HepG2 (cell line): ENCODE measurements at regions not wholly inside any gene's neighbourhood (a gene's known extent, or its start where the extent isn't known, plus 50 kb on each side); places are given as distances from the start of the nearest gene placed in this dataset.

ENCODE experiments used
- MAFK ChIP-seq, 2 experiments: IDR thresholded peaks in 1 of 2; conservative IDR thresholded peaks in 1 of 2; 2 replicates each; pipeline ENCODE4 v1.6.1; 2011; ENCODE audit warnings: improper control_type of control experiment in 2 of 2, low read length in 2 of 2
- NCOA1 ChIP-seq: sonication (generic); formaldehyde crosslinking; IDR thresholded peaks from 2 replicates; pipeline ENCODE4 v1.9.0; 2021; ENCODE audit warnings: missing genetic modification reagents
- POLR2AphosphoS5 ChIP-seq: IDR thresholded peaks from 2 replicates; pipeline ENCODE4 v1.6.1; 2012; ENCODE audit warnings: low read depth, low read length
- TAF15 ChIP-seq: fragments of 200-400 bp; formaldehyde crosslinking; IDR thresholded peaks from one replicate; pipeline ENCODE4 v1.6.1; 2018; ENCODE audit warnings: mild to moderate bottlenecking, low read depth, low read length; ENCODE audit not compliant: poor library complexity, severe bottlenecking
- USF2 ChIP-seq, 2 experiments: sonication (generic) in 1 of 2; formaldehyde crosslinking in 1 of 2; IDR thresholded peaks; 2 replicates each; pipeline versions ENCODE4 v1.5.1 to v1.6.1; 2011 to 2020; ENCODE audit warnings: borderline replicate concordance in 1 of 2, low read depth in 1 of 2, low read length in 1 of 2, mild to moderate bottlenecking in 1 of 2, missing genetic modification reagents in 1 of 2, moderate library complexity in 1 of 2
- ZNF274 ChIP-seq: sonication (generic); formaldehyde crosslinking; IDR thresholded peaks from 2 replicates; pipeline ENCODE4 v1.5.1; 2020; ENCODE audit warnings: mild to moderate bottlenecking, missing genetic modification reagents
- ZNF292 ChIP-seq: sonication (generic); formaldehyde crosslinking; IDR thresholded peaks from 2 replicates; pipeline ENCODE4 v1.8.1; 2022; ENCODE audit warnings: mild to moderate bottlenecking, low read depth, missing genetic modification reagents, borderline replicate concordance
- ZNF549 ChIP-seq: sonication (generic); formaldehyde crosslinking; IDR thresholded peaks from 2 replicates; pipeline ENCODE4 v1.5.0; 2020; ENCODE audit warnings: missing genetic modification reagents
- TF ChIP-seq, protein P1 (sequence below): IDR thresholded peaks from 2 replicates; pipeline ENCODE4 v1.6.1; 2016; ENCODE audit warnings: mild to moderate bottlenecking

DNA sequence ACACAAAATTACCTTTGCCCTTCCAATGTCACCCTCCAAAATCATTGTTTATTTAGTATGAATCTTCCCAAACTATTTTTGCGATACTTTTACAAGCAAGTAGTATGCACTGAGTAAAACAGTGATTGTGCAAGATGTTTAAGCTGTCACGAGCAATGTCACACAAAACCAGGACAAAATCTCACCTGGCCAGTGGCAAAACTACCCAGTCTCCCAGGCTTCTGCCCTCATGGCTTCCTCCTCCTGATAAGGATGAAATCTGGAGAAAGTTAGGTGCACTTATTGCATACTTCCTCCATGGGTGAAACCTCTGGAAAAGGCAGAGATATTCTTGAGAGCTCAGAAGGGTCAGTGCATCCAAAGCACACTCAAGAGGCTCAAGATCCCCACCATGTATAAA is 500.8 kb downstream of the IRS2 start:
- TF ChIP-seq ZNF292 (CRISPR knock-in tag) (no peak), NCOA1 (CRISPR knock-in tag) (no peak), USF2 (IDR thresholded peaks at IDR 0.05; ENCODE audit: low read depth, low read length) (no peak), USF2 (CRISPR knock-in tag; IDR thresholded peaks at IDR 0.05; ENCODE audit: borderline replicate concordance) (no peak), TAF15 (no peak), ZNF274 (CRISPR knock-in tag) (no peak), MAFK (conservative IDR thresholded peaks at IDR 0.05 in 1 of 2, IDR thresholded peaks at IDR 0.05 in 1 of 2; ENCODE audit: low read length in 2 of 2) (no peak), ZNF549 (CRISPR knock-in tag) (no peak), POLR2AphosphoS5 (no peak)
- TF ChIP-seq, protein P1, sequence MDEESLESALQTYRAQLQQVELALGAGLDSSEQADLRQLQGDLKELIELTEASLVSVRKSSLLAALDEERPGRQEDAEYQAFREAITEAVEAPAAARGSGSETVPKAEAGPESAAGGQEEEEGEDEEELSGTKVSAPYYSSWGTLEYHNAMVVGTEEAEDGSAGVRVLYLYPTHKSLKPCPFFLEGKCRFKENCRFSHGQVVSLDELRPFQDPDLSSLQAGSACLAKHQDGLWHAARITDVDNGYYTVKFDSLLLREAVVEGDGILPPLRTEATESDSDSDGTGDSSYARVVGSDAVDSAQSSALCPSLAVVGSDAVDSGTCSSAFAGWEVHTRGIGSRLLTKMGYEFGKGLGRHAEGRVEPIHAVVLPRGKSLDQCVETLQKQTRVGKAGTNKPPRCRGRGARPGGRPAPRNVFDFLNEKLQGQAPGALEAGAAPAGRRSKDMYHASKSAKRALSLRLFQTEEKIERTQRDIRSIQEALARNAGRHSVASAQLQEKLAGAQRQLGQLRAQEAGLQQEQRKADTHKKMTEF (CRISPR knock-in tag), result no peak
